ENCODE measurements at regions not wholly inside any gene's neighbourhood (a gene's known extent, or its start where the extent isn't known, plus 50 kb on each side); places are given as distances from the start of the nearest gene placed in this dataset.

DNA sequence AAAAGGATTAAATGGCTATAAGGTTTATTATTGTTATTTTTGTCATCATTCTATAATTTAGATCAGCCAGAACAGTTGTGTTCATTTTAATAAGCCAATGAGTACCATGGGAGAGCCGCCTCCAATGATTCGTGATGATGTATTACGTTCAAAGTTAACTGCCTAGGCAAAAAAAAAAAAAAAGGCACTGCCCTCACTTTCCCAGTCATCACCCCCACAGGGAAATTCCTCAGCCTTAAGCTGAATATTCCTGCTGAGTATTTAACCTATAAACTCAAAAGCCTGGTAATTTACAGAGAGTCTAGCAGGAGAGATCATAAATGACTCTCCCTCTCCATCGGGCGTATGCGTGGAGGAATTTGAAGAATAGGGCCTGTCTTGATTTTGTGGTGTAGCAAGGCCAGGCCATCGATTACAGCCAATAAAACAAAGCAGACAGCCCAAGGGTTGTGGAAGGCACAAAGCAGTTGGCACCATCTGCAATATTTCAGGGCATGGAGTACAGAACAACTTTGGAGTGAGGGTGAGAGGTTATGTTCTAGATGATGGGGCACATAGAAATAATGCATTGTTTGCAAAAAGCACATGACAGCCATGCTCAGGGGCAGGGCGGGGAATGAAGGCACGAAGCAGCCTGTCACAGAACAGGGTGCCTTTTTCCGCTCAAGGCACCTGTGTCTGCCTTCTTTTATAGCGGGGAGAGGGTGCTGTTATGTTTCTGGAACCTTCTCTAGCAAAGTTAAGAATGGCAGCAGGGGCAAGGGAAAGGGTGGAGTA lies 138.2 kb upstream of the DTNBP1 start:
- TF ChIP-seq, protein P1, sequence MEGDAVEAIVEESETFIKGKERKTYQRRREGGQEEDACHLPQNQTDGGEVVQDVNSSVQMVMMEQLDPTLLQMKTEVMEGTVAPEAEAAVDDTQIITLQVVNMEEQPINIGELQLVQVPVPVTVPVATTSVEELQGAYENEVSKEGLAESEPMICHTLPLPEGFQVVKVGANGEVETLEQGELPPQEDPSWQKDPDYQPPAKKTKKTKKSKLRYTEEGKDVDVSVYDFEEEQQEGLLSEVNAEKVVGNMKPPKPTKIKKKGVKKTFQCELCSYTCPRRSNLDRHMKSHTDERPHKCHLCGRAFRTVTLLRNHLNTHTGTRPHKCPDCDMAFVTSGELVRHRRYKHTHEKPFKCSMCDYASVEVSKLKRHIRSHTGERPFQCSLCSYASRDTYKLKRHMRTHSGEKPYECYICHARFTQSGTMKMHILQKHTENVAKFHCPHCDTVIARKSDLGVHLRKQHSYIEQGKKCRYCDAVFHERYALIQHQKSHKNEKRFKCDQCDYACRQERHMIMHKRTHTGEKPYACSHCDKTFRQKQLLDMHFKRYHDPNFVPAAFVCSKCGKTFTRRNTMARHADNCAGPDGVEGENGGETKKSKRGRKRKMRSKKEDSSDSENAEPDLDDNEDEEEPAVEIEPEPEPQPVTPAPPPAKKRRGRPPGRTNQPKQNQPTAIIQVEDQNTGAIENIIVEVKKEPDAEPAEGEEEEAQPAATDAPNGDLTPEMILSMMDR (conservative IDR thresholded peaks at IDR 0.05; ENCODE audit: low read depth, low read length) = no peak
- TF ChIP-seq EZH2 (IDR thresholded peaks at IDR 0.05; ENCODE audit: low read length, unreplicated experiment) (no peak), EZH2phosphoT487 (IDR thresholded peaks at IDR 0.05; ENCODE audit: borderline replicate concordance, low read length) (no peak)
